ENCODE measurements at regions not wholly inside any gene's neighbourhood (a gene's known extent, or its start where the extent isn't known, plus 50 kb on each side); places are given as distances from the start of the nearest gene placed in this dataset.

GRCh38 chr11:109547356-109548027 lies 125.5 kb downstream of the C11orf87 start:
- intact Hi-C loops (cut with DNase I): no loop called here
- DNase-seq: no peak
- ATAC-seq (ENCODE audit: poor library complexity): no peak

GRCh38 chr11:109552376-109552775 lies 130.4 kb downstream of the C11orf87 start:
- intact Hi-C loops (cut with DNase I): no loop called here
- DNase-seq (no peak), ATAC-seq (ENCODE audit: poor library complexity) (no peak)

- intact Hi-C loops (cut with DNase I): no loop called here
- ATAC-seq (ENCODE audit: poor library complexity): no peak
- no peak for DNase-seq
Measured at GRCh38 chr11:109553284-109553683, 131.3 kb downstream of the C11orf87 start.

DNA sequence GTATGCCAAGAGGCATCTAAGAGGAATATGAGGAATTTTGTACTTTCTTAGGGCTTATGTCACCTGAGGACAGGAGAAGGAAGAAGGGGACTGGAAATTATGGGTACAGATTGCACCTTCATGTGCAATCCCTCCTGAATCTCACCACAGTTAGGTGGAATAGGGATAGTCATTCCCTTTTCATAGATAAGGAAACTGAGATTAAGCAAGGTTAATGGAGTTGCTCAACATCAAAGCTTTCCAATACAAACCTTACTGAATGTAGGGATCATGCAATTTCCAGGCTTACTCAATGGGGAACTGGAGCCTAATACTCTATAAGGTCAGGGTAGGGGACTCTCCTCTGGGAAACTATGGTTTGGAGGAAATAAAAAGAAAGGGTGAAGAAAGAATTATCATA lies 133.0 kb downstream of the C11orf87 start:
- no peak for DNase-seq
- no peak for ATAC-seq (ENCODE audit: poor library complexity)
- intact Hi-C loops (cut with DNase I): no loop called here

GRCh38 chr11:109564241-109564640 lies 142.3 kb downstream of the C11orf87 start:
- intact Hi-C loops (cut with DNase I): no loop called here
- no peak for DNase-seq
- ATAC-seq (ENCODE audit: poor library complexity): no peak

GRCh38 chr11:109582470-109582869 lies 160.5 kb downstream of the C11orf87 start:
- intact Hi-C loops (cut with DNase I): no loop called here
- ATAC-seq (ENCODE audit: poor library complexity) (no peak), DNase-seq (no peak)

- ATAC-seq (ENCODE audit: poor library complexity): no peak
- intact Hi-C loops (cut with DNase I): no loop called here
Measured at GRCh38 chr11:109584001-109584972, 162.3 kb downstream of the C11orf87 start.

DNA sequence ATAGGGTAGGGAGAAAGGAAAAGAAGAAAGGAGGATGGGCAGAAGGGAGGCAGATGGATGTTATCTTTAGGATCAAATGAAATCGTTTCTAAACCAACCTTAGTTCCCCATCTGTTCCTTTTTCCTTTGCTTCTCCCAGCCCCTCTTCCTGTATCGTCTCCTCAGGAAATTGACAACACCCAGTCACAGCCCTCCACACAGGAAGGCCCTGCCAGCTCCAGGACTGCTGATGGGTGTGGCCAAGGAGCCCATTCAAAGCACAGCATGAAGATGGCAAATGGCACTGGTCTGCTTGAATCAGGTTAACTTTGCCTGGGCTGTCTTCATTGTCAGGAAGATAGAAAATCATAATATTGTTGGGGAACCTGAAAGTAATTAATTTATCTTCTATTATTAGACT lies 164.8 kb downstream of the C11orf87 start:
- DNase-seq (no peak), ATAC-seq (ENCODE audit: poor library complexity) (no peak)
- intact Hi-C loops (cut with DNase I): no loop called here

More at GRCh38 chr11:109584001-109584972, 162.3 kb downstream of the C11orf87 start:
- no peak for DNase-seq

GRCh38 chr11:109590782-109591181 lies 168.8 kb downstream of the C11orf87 start:
- no peak for ATAC-seq (ENCODE audit: poor library complexity)
- DNase-seq: no peak
- intact Hi-C loops (cut with DNase I): no loop called here

DNA sequence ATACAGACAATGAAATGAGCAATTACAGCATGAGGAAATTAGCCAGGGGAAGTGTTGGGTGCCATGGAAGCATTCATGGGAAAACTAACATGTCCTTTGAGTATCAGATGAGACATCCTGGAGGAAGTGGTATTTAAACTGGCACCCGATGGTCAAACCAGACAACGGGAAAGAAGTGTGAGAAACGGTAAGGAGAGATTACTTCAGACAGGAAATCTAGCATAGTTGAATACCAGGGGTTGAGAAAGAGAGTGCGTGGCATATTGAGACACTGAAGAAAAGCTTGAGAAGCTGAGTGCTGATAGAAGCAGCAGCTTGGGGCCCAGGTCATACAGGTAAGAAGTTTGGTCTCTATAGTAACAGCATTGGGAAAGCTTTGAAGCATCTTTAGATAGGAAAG lies 175.3 kb downstream of the C11orf87 start:
- intact Hi-C loops (cut with DNase I): no loop called here
- no peak for DNase-seq
- no peak for ATAC-seq (ENCODE audit: poor library complexity)

DNA sequence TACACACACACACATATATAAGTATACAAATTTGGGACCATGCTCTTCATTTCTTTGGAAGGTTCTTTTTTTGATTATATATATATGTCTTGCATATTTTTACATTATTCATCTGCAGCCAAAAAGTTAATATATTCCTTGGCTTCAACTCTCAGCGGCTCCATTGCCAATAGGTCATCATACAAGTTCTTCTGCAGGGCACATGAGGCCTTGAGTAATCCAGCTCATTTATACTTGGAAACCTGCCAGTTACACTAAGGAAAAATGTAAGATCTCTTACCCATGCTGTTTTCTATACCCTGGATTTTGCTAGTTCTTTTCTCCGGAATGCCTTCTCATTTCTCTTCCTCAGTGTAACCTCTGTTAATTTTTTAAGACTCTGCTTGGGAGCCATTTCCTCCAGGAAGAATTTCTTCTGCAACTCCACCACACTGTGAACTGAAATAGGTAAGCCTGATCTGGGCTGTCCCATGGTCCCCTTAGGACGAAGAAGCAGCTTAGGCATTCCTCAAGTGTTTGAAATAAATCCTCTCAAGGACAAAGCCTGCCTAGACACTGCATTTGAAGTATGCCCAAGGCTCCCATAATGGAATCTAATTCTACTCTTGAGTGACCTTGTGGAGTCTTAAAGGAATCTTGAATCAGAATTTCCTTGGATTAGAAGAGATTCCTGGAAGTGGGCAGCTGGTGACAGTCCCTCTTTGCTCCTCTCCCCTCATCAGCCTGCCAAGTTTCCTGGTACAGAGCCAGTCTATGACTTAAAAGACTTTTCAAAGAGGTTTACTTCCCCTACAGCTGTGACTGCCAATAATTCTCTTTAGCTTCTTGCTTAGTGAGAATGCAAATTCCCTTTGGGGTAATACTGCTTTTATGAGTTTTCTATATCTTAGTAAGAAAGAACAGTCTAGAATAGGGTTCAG lies 182.8 kb downstream of the C11orf87 start:
- DNase-seq (no peak), ATAC-seq (ENCODE audit: poor library complexity) (no peak)
- intact Hi-C loops (cut with DNase I): no loop called here

GRCh38 chr11:109606256-109606655 lies 184.3 kb downstream of the C11orf87 start:
- DNase-seq: no peak
- ATAC-seq (ENCODE audit: poor library complexity): no peak
- intact Hi-C loops (cut with DNase I): no loop called here

DNA sequence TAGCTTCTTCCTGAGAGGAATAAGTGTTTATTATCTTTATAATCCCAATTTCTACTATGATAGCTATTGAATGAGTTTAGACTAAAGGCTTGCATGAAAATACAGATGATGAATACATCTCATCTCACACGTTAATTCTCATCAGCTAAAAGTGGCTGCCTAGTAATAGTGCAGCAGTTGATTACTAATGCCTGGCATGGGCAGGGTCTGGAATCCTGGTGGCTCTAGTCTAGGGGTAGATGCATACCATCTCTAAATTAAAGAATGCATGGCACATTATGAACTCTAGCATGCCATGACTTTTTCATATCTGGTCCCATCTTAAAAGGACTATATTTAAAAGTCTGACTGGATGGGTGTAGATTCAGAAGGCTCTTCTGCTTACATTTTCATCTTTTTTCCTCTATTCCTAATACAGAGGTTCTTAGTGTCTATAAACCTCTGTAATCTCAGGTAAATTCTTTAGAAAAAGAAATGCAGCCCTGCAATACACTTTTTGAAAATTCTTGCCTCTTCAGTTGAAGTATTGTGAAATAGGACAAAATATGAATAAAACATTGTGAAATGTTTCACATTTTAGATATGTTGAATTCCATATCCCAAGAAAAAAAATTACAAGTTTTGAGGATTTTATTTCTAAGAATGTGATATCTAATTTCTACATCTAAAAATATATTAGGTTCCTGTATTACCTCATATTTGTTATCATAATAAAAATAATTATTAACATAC lies 187.6 kb downstream of the C11orf87 start:
- no peak for ATAC-seq (ENCODE audit: poor library complexity)
- no peak for DNase-seq
- intact Hi-C loops (cut with DNase I): no loop called here

GRCh38 chr11:109612496-109612895 lies 190.5 kb downstream of the C11orf87 start:
- DNase-seq (no peak), ATAC-seq (ENCODE audit: poor library complexity) (no peak)
- intact Hi-C loops (cut with DNase I): no loop called here

DNA sequence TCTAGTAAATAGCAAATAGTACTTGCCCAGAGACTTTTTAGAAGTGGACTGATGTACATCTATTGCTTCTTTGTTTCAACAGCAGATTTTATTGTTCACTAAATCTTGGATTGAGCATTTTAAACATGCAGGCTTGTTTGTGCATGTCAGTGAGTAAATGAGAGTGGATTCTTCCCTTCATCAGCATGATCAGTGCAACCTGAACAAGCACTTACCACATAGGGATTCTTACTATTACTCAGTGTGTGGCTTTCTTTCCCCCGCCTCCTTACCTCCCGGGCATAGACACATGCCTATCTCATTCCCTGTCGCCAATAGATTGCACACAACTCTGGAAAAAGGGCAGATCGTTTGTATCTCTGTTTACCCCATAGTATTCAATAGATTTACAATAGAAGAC lies 197.5 kb downstream of the C11orf87 start:
- intact Hi-C loops (cut with DNase I): no loop called here
- DNase-seq (no peak), ATAC-seq (ENCODE audit: poor library complexity) (no peak)

GRCh38 chr11:109629734-109630133 lies 207.7 kb downstream of the C11orf87 start:
- intact Hi-C loops (cut with DNase I): no loop called here
- DNase-seq (no peak), ATAC-seq (ENCODE audit: poor library complexity) (no peak)

DNA sequence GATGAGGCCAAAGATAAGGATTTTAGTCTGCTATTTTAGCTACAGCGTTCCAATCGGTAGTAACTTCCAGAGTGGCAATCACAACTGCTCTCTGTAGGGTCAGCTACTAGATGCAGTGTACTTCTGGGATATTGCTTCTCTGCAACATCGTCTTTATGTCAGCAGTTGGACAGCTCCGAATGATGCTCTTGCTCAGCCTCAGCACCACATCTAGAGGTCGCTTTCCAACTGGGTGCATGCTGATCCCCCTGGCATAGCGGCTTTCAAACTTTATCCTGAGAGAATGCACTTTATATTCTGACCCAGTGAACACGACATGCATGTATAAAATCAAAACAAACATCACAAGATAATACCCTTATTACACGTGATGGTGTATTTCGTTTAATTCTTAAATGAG lies 219.6 kb downstream of the C11orf87 start:
- intact Hi-C loops (cut with DNase I): no loop called here
- no peak for DNase-seq
- ATAC-seq (ENCODE audit: poor library complexity): no peak

- DNase-seq: peak; percentile 47
Measured at GRCh38 chr11:109644152-109644551, 222.2 kb downstream of the C11orf87 start.

More at GRCh38 chr11:109644152-109644551, 222.2 kb downstream of the C11orf87 start:
- ATAC-seq (ENCODE audit: poor library complexity): peak; percentile 95
- intact Hi-C loops (cut with DNase I): no loop called here
